ENCODE measurements at regions not wholly inside any gene's neighbourhood (a gene's known extent, or its start where the extent isn't known, plus 50 kb on each side); places are given as distances from the start of the nearest gene placed in this dataset.

DNA sequence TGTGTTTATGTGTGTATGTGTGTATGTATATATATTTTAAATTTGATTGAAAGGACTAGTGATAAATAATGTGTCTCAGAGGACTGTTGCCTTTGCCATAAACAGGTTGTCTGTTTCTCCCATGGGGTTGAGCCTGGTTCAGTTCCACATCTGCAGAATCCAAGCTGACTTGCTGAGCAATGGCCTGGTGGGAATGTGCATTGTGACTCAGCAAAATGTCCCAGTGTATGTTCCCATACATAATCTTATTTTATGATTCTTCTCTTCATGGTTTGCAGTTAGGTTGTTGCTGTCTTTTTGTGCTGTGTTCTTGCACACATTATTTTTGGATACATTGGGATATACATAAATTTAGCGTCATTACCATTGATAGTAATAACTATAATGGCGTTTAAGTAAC lies 115.6 kb upstream of the SLC24A3 start:
- TF ChIP-seq, protein P1, sequence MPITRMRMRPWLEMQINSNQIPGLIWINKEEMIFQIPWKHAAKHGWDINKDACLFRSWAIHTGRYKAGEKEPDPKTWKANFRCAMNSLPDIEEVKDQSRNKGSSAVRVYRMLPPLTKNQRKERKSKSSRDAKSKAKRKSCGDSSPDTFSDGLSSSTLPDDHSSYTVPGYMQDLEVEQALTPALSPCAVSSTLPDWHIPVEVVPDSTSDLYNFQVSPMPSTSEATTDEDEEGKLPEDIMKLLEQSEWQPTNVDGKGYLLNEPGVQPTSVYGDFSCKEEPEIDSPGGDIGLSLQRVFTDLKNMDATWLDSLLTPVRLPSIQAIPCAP (CRISPR knock-in tag; IDR thresholded peaks at IDR 0.05), result no peak
- TF ChIP-seq, protein P2, sequence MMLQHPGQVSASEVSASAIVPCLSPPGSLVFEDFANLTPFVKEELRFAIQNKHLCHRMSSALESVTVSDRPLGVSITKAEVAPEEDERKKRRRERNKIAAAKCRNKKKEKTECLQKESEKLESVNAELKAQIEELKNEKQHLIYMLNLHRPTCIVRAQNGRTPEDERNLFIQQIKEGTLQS (CRISPR knock-in tag; conservative IDR thresholded peaks at IDR 0.05), result no peak
- TF ChIP-seq SP1 (CRISPR knock-in tag; conservative IDR thresholded peaks at IDR 0.05), result no peak
- TF ChIP-seq, protein P3, sequence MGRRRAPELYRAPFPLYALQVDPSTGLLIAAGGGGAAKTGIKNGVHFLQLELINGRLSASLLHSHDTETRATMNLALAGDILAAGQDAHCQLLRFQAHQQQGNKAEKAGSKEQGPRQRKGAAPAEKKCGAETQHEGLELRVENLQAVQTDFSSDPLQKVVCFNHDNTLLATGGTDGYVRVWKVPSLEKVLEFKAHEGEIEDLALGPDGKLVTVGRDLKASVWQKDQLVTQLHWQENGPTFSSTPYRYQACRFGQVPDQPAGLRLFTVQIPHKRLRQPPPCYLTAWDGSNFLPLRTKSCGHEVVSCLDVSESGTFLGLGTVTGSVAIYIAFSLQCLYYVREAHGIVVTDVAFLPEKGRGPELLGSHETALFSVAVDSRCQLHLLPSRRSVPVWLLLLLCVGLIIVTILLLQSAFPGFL (CRISPR knock-in tag; IDR thresholded peaks at IDR 0.05; ENCODE audit: borderline replicate concordance), result no peak
- TF ChIP-seq KAT7 (CRISPR knock-in tag; IDR thresholded peaks at IDR 0.05; ENCODE audit: borderline replicate concordance), result no peak
- TF ChIP-seq, protein P4, sequence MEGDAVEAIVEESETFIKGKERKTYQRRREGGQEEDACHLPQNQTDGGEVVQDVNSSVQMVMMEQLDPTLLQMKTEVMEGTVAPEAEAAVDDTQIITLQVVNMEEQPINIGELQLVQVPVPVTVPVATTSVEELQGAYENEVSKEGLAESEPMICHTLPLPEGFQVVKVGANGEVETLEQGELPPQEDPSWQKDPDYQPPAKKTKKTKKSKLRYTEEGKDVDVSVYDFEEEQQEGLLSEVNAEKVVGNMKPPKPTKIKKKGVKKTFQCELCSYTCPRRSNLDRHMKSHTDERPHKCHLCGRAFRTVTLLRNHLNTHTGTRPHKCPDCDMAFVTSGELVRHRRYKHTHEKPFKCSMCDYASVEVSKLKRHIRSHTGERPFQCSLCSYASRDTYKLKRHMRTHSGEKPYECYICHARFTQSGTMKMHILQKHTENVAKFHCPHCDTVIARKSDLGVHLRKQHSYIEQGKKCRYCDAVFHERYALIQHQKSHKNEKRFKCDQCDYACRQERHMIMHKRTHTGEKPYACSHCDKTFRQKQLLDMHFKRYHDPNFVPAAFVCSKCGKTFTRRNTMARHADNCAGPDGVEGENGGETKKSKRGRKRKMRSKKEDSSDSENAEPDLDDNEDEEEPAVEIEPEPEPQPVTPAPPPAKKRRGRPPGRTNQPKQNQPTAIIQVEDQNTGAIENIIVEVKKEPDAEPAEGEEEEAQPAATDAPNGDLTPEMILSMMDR (IDR thresholded peaks at IDR 0.05), result no peak
- TF ChIP-seq, protein P5, sequence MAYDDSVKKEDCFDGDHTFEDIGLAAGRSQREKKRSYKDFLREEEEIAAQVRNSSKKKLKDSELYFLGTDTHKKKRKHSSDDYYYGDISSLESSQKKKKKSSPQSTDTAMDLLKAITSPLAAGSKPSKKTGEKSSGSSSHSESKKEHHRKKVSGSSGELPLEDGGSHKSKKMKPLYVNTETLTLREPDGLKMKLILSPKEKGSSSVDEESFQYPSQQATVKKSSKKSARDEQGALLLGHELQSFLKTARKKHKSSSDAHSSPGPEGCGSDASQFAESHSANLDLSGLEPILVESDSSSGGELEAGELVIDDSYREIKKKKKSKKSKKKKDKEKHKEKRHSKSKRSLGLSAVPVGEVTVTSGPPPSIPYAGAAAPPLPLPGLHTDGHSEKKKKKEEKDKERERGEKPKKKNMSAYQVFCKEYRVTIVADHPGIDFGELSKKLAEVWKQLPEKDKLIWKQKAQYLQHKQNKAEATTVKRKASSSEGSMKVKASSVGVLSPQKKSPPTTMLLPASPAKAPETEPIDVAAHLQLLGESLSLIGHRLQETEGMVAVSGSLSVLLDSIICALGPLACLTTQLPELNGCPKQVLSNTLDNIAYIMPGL (CRISPR knock-in tag; IDR thresholded peaks at IDR 0.05), result no peak
- no peak for TF ChIP-seq ZNF232 (CRISPR knock-in tag; IDR thresholded peaks at IDR 0.05)
- no peak for TF ChIP-seq ETV6 (CRISPR knock-in tag; IDR thresholded peaks at IDR 0.05)
- TF ChIP-seq, protein P6, sequence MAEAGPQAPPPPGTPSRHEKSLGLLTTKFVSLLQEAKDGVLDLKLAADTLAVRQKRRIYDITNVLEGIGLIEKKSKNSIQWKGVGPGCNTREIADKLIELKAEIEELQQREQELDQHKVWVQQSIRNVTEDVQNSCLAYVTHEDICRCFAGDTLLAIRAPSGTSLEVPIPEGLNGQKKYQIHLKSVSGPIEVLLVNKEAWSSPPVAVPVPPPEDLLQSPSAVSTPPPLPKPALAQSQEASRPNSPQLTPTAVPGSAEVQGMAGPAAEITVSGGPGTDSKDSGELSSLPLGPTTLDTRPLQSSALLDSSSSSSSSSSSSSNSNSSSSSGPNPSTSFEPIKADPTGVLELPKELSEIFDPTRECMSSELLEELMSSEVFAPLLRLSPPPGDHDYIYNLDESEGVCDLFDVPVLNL (CRISPR knock-in tag; IDR thresholded peaks at IDR 0.05; ENCODE audit: borderline replicate concordance, low read depth), result no peak
- TF ChIP-seq, protein P7, sequence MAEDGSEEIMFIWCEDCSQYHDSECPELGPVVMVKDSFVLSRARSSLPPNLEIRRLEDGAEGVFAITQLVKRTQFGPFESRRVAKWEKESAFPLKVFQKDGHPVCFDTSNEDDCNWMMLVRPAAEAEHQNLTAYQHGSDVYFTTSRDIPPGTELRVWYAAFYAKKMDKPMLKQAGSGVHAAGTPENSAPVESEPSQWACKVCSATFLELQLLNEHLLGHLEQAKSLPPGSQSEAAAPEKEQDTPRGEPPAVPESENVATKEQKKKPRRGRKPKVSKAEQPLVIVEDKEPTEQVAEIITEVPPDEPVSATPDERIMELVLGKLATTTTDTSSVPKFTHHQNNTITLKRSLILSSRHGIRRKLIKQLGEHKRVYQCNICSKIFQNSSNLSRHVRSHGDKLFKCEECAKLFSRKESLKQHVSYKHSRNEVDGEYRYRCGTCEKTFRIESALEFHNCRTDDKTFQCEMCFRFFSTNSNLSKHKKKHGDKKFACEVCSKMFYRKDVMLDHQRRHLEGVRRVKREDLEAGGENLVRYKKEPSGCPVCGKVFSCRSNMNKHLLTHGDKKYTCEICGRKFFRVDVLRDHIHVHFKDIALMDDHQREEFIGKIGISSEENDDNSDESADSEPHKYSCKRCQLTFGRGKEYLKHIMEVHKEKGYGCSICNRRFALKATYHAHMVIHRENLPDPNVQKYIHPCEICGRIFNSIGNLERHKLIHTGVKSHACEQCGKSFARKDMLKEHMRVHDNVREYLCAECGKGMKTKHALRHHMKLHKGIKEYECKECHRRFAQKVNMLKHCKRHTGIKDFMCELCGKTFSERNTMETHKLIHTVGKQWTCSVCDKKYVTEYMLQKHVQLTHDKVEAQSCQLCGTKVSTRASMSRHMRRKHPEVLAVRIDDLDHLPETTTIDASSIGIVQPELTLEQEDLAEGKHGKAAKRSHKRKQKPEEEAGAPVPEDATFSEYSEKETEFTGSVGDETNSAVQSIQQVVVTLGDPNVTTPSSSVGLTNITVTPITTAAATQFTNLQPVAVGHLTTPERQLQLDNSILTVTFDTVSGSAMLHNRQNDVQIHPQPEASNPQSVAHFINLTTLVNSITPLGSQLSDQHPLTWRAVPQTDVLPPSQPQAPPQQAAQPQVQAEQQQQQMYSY (CRISPR knock-in tag; IDR thresholded peaks at IDR 0.05), result no peak
- no peak for TF ChIP-seq GABPB1 (CRISPR knock-in tag; IDR thresholded peaks at IDR 0.05)
- TF ChIP-seq CREB1 (CRISPR knock-in tag; IDR thresholded peaks at IDR 0.05), result no peak

Data from WTC11 (cell line).